Vagina (tissue), 2 donors: ENCODE measurements at regions not wholly inside any gene's neighbourhood (a gene's known extent, or its start where the extent isn't known, plus 50 kb on each side); places are given as distances from the start of the nearest gene placed in this dataset.

ENCODE experiments used
- CTCF ChIP-seq, 3 experiments: fragments of 450-650 bp in 2 of 3; fragments of 200-600 bp in 1 of 3; sonication (generic) in 1 of 3; IDR thresholded peaks; one replicate each; pipeline ENCODE4 v1.5.1; 2017 to 2019; ENCODE audit warnings: antibody characterized with exemption in 3 of 3, mild to moderate bottlenecking in 2 of 3, moderate library complexity in 2 of 3
- POLR2AphosphoS5 ChIP-seq, 2 donors: sonication (generic); formaldehyde crosslinking; IDR thresholded peaks; one replicate each; pipeline ENCODE4 v1.9.0; 2017; ENCODE audit warnings: antibody characterized with exemption in 2 of 2, mild to moderate bottlenecking in 2 of 2, low read depth in 1 of 2; ENCODE audit not compliant: insufficient read depth in 1 of 2

DNA sequence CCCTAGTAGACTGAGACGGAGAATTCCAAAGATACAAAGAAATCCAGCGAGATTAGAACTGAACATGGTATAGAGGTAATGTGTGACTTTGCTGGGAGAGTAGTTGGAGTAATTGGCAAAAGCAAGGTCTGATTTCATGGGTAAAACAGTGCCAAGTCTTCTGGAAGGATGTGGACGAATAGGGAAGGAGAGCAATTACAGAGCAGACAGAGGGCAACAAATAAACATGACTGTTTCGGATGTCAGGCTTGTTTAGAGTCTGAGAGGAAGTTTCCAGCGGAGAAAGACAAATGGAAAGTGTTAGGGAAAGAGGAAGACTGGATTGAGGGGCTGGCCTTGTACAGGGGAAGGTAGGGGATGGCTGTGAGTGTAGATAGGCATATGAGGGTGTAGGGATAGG lies 190.4 kb upstream of the ADRA1D start:
- TF ChIP-seq CTCF (IDR thresholded peaks at IDR 0.05) = no peak
- no peak for TF ChIP-seq POLR2AphosphoS5 (IDR thresholded peaks at IDR 0.05; ENCODE audit: insufficient read depth in 1 of 2, low read depth in 1 of 2)
